IPS-NIHi7 (cell line): ENCODE measurements at regions not wholly inside any gene's neighbourhood (a gene's known extent, or its start where the extent isn't known, plus 50 kb on each side); places are given as distances from the start of the nearest gene placed in this dataset.

Experiments
- DNase-seq: peaks from one replicate; pipeline ENCODE4 v3.0.0; 2012; ENCODE audit warnings: mixed read lengths; ENCODE audit errors: extremely low spot score

DNA sequence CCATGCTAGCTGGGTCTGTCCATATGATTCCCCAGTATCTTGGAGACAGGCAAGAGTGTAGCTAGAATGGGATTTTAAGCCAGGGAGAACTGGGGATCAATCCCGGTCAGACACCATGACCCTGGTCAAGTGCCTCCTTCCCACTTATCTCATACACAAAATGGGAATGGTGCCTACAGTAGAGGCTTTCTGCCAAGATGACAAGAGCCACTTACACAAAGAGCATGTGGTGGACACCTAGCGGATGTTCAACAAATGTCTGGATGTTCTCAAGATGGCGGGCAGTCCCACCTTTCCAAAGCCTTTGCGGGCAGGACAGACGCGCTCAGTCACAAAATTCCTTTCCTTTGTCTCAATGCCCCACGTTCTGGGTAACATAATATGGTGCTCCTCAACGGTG is 57.3 kb downstream of the MAF start:
- DNase-seq = no peak

DNA sequence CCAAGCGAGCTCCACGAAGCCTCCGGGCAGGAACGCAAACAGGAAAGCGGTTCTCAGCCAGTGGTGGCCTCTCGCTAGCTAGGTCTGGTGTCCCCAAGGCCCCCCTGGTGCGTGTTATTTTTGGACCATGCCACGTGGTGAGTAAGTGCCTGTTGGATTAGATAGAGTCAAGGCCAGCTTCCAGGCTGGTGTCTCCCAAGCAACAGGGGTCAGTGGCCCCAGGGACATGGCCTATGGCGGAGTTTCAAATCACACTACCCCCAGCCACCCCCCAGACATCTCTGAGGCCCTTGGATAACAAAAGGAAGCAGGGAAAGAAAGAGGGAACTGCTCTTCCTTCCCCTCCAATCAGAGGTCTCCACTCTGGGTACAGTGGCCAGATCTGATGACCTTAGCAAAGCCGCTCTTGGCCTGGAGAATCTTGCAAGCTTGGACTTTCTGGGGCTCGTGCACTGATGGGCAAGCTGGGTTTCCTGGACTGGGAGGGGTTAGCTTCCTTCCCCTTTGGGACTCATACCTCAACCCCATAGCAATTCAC is 58.2 kb downstream of the MAF start:
- DNase-seq = no peak

DNA sequence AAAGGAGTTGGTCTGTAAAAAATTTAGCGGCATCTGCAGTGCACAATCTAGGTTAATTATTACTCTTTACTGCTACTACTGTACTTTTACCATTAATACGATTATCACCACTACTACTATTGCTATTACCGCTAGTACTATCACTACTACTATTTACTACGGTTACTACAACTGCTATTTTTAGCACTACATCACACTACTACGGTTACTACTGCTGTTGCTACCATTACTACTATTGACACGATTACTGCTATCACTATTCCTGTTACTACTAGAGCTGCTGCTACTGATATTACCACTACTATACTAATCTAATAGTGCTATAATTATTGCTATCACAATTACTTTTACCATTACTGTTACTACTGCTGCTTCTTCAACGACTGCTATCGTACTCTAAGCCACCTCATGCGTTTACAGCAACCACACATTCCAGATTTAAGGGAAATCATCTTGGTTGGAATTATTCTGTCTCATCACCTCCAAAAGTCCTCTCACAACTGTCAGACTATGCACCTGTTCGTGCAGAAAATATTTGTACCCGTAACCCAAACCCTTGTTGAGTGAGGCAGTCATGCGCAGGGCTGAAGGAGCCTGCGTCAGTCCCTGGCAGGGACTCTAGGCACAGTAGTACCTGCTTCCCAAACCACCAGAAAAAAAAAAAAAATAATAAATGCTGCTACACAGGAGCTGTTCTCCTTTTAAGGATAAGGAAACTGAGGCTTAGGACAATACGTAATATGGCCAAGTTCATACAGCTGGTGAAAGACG is 59.5 kb downstream of the MAF start:
- no peak for DNase-seq

DNA sequence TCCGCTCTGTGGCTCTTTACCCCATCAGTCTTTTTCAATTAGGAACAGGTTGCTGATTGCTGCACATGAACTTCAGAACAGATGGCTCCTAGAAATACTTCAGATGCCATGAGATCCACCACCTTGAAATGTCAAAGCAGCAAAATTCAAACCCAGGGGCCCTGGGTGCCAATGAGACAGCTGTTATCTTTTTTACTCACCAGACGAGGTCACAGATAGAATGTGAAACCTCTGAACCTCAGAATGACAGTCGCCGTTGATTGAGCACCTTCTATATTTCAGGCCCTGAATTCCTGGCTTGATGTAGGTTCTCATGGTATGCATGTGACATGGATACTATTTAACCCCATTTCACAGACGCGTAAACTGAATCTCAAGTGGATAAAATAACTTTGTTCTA is 63.0 kb downstream of the MAF start:
- no peak for DNase-seq

DNA sequence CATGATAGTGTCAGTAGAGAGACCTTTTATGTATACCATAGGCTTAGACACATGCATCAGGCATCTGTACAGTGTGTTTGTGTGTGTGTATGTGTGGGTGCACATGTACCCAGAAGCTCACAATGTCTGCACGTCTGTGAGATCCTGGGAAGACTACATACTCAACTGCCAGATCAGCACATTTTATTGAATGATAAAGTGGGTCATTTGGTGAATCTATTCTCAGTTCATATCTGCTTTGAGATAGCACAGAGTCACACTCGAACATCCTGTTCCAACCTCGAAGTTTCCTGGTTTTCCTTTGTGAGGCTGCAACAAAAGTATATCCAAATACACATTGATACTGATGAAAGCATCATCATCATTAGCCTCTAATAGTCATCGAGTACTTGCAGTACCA is 63.6 kb downstream of the MAF start:
- DNase-seq = no peak

DNA sequence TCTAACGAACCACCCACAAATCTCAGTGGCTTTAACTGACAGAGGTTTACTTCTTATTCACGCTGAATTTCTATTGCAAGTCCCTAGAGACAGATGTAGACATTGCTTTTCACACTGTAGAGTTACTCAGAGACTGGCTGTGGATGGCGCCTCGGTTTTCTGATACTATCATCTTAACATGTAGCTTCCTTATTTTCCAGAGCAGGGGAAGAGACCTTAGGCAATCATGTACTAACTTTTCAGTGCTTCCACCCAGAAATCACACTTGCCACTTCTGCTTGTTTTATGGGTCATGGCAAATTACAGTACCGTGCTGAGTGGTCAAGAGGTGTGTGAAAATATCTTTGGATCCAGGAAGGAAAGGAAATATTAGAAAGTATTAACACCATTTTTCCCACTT is 65.4 kb downstream of the MAF start:
- no peak for DNase-seq

DNA sequence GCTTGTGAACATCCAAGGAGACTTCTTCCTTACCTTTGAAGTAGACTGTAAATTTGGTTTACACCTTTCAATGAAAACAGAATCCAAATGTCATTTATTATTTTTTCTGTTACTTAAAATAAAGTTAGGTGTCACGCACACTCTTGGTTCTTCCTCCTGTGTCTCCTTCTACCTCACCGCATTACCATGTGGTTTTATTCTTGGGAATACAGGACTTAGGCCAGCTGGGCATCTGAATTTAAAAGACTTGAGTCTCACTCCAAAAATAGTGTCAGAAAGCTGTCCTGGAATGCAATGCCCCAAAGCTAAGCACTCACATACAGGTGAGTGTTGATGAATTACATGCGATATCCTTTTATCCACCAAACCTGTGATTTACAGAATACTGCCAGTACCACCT is 66.4 kb downstream of the MAF start:
- DNase-seq = no peak

DNA sequence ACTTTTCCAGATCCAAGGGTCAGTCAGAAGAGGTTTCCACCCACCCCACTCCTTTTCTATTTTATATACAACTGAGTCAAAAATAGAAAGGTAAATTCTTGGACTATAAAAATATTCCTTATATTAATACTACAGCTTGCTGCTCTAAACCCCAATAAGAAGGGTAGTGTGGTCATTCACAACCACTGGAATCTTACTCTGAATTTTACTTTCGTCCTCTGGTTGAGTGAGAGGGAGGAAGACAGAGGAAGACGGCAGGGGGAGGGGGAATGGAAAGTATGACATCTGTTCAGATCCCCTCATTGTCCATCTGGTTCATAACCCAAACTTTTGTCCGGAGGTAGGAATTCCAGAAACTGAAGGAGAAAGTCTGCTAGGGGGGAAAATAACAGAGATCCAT is 67.2 kb downstream of the MAF start:
- DNase-seq = no peak

DNA sequence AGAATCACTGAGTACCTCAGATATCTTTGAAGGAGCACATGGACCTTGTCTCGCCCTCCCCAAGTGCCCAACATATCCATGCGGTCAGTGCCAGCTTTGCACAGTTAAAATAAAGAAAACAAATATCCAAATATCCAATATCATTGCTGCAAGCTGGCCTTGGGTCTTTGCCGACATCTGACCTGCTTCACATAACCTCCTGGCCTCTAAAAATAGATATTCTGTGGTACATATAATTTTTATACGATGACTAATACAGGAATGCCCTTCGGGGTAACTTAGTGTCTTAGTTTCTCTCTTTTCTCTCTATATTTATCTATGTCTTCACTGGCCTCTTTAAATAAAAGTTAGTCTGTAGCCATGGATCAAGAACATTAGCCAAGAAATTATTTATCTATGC is 67.8 kb downstream of the MAF start:
- DNase-seq = no peak

DNA sequence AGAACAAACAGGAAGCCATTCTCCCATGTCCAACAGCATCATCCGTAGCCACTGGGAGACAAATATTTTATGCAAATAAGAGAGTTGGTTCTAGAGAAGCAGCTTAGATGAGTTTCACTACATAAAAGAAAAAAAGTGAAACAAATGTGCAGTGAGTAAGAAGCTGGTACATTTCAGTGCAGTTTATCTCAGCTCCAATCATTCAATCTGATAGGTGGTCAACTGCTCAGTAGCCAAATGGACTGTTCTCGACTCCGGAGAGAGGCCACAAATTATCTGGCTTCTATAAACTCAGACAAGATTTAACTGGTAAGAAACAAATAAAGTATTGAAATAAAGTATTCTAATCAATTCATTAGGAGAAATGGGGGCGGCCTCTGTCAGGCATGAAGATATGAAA is 68.3 kb downstream of the MAF start:
- no peak for DNase-seq

DNA sequence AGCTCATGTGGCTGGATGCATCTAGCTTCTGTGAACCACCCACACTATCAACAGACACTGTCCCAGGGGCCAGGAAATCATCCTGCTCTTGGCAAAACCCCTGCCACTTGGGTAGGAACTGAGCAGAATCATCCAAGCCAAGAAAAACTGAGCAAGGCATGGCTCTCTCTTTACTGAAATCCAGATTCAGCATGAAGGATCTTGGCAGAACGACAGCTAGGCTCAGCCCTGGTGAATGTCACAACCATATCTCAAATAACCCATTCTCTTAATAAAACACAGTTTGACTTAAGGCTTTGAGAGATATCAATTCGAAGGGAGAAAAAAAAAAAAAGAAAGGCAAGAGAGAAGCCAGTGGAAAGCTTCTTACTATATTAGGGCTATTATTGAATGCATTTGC is 72.2 kb downstream of the MAF start:
- DNase-seq = no peak

DNA sequence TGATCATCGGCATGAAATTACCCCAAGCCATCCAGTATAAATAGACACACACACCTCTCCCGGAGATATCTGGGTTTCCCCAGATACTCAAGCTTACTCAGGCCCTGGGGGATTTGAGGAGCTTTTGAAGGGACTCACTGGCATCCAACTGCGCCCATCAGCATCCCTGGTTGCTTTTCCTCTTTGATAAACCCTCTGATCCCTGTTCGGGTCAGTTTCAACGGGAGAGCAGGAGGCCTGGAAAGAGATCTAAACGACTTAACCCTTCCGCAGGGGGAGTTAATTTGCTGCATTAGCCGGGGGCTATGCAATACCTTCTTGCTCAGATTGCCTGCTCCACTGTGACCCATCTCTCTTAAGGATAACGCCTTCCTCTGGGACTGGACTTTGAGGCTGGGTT is 76.6 kb downstream of the MAF start:
- no peak for DNase-seq

DNA sequence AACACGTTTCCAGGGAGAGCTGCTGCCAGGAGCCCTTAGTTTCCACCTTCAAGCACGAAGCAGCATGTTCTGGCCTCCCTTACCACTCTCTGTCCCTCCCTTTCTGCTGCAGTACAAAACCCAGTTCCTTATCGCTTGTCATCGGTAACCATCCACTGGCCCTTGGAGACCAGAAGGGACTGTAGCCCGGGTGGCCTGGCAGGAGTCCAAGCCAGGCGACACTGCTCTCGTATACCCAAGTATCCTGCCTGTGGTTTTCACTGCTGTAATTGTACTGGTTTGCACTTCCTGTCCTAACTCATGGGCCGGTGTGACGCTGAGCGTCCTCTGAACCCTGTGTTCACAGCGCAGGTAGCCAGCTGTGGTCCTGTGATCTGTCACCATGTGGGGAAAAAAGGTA is 81.1 kb downstream of the MAF start:
- no peak for DNase-seq

DNA sequence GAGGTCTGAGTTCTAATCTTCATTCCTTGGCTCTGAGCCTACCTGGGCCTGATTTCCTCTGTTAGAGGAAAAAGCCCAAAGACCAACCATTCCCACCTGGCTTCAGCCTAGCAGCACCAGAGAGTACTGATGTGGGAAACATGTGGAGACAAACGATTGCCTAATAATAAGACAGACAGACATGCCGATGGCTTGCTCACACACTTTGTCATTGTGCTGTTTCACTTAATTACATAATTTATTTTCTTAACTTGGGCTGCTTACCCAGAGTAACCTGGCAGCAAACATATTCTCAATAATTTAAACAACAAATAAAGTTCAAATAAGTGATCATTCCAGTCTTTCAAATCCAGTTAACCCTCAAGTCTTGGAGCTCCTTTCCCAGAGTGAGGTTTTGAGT is 83.4 kb downstream of the MAF start:
- DNase-seq = no peak

DNA sequence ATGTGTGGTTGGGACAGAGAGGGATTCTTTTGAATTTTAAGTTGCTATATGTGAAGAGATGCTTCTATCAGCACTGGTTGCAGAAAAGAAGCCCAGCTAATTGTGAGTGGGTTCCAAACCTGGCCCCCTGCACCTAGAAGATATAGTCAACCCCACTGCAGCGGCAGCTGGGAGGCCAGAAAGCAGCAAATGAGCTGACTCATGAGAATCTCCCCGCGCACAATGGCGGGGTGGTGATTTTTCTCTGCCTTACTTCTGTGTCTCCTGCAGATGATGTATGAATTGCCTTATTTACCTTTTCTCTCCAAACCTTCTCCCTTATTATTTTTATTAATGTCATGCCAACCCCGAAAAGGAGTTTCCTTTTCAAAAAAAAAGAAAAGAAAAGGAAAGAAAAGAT is 89.7 kb downstream of the MAF start:
- no peak for DNase-seq

DNA sequence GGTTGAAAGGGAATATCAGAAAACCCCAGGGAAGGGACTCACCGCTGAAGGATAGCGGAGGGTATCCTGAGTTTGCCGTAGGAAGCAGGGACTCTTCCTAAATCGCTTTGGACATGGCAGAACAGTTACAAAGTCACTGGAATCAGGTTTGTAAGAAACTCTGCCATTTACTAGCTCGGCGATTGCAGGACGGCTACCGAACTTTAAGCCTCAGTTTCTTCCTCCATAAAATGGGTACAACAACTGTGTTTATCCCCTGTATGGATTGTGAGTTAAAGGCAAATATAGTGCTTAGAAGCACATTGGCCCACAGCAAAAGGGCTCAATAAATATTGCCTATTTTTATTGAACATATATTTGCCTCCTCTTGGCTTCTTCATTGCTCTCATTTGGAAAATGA is 90.6 kb downstream of the MAF start:
- DNase-seq = no peak

DNA sequence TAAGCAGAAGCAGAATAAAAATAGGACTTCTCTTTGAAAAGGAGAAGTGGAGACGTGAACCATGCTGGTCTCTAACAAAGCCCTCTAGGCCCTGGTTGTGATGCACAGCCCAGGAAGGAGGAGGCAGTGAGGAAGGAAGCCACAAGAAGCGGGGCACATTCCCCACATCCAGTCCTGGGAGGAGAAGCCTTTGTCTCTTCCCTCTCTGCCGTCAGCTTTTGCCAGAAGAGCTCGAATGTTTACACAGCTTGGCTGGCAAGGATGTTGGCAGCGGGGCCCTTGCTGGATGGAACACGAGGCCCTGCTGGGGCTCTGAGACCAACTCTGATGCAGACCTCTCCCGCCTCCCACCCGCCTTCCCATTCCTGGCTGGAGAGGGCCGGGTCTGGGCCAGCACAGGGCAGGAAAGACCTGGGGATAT is 91.3 kb downstream of the MAF start:
- DNase-seq = no peak

DNA sequence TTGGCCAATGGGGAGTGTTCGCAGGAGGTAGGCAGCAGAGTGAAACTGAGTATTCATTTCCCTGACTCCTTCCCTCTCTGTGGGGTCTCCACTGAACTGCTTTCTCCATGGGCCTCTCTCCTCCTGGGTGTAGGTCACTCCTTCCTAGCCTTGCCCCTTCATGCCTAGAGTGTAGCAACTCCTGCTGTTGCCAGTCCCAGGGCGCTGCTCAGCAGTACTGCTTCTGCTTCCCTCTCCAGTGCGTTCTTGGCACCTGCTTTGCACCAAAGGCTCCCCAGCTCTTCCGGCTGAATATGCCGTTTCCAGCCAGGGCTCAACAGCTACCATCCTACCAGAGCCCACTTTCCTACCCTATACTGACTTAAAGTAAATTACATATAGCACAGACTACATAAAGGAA is 92.2 kb downstream of the MAF start:
- no peak for DNase-seq

DNA sequence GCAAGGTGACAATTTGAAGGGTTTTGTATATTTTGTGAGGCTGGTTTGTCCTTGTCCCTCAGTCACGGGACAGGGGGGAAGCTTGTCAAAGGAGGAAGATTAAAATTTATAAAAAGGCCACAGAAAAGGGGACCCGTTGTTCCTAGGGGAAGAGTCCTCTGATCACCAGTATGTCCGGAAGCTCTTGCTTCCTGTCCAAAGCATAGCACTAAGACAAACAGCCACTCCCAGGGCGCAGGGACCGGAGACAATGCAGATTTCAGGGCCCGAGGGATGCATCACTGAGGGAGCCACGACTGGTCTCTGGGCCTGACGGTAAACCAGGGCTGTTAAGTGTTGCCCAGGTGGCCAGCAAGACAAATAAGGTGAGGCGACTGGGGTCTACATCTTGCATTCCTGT is 95.2 kb downstream of the MAF start:
- no peak for DNase-seq

DNA sequence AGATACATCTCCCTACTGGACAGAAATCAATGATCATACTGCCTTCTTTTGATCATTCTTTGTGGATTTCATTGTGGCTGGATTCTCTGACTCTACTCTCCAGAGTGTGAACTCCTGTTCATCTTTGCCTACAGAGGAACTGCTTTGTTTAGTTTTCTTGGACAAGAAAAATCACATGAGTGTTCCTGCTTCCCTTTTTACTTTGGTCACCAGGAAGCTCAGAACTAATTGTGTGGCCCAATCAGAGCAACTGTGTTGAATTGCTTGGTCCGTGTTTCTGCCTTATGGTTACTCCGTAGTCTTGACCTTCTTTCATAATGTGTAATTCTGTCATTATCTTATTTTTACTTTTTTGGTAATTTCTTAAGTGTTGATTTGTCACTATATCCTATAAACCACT is 97.0 kb downstream of the MAF start:
- no peak for DNase-seq

DNA sequence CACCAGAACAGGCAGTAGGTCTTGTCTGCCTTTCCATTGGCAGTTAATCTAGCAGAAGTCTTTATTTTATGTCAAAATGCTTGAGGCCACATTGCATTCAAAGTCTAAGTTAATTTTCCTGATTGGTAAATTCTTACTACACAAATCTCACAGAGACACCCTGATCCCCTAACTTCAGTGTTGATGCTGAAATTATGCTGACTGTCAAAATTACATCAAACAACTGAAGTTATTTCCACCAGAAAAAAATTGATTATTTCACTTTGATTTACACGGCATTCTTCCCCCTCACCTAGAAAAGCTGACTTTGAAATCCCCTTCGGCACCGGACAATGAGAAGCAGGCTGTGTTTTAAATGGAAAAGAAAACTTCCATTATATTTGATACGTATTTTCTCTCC is 99.1 kb downstream of the MAF start:
- DNase-seq = no peak

DNA sequence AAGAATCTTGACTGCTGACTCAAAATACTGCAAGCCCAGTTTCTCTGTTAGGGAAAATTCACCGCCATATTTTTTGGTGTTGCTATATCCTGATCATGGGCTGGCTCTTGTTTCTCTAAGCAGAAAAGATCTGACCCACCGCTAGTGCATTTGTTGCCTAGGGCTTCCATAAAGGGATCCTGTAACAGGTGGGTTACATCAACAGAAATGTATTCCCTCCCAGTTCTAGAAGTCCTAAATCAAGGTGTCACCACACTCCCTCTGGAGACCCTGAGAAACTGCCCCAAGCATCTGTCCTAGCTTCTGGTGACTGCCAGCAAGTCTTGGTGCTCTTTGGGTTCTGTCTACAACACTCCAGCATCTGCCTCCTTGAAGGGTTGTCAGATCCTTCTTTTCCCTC is 99.7 kb downstream of the MAF start:
- no peak for DNase-seq

DNA sequence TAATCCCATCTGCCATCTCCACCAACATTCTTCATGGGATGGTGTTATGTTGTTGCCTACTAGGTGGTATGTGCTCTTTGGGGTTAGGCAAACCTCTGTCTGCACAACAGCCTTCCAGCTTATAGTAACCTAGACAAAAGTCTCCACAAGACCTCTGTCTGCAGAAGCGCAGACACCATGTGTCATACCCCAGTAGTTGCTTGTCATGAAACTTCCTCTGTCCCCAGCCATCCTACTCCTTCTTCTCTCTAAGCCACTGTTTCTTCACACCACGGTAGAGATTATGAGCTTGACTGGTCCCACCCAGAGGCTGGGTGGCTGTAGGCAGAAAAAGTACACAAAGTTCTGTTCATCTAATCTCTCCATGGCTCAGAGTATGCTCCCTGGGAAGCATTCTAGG is 100.3 kb downstream of the MAF start:
- DNase-seq = no peak

DNA sequence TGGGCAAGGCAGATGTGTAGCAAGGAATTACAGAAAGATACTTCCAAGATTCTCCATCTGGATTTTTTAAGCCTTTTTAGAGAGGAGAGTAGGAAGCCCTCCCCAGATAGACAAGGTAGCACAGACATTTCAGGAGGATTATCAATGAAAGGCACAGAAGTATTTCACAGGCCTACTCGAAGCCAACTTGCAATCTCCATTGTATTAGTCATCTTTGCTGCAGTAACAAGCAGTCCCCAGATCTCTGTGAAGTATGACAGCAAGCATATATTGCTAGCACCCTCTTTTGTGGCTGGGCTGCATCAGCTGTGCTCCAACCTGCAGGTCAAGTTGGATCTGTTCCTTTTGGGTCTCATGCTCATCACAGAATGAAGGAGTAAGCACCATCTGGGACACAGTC is 101.6 kb downstream of the MAF start:
- no peak for DNase-seq
